ENCODE measurements at regions not wholly inside any gene's neighbourhood (a gene's known extent, or its start where the extent isn't known, plus 50 kb on each side); places are given as distances from the start of the nearest gene placed in this dataset.
"Not testable (repeated sequence)": the region's sequence is repeated elsewhere in the genome, so short reads cannot be mapped to it uniquely, and the experiment has no call there.

- DNase-seq: not testable (repeated sequence)
Observed at GRCh38 chr21:13907385-13907784, 297.8 kb downstream of the POTED start.

GRCh38 chr21:13896596-13897247 is 287.1 kb downstream of the POTED start:
- not testable (repeated sequence) for DNase-seq

- not testable (repeated sequence) for DNase-seq
Observed at GRCh38 chr21:13893617-13894016, 284.0 kb downstream of the POTED start.

- not testable (repeated sequence) for DNase-seq
Observed at GRCh38 chr21:13893025-13893424, 283.4 kb downstream of the POTED start.

- not testable (repeated sequence) for DNase-seq
Observed at GRCh38 chr21:13892146-13892751, 282.7 kb downstream of the POTED start.

GRCh38 chr21:13889176-13889575 is 279.6 kb downstream of the POTED start:
- not testable (repeated sequence) for DNase-seq

GRCh38 chr21:13883641-13884395 is 274.2 kb downstream of the POTED start:
- DNase-seq: not testable (repeated sequence)

GRCh38 chr21:13877503-13877902 is 267.9 kb downstream of the POTED start:
- not testable (repeated sequence) for DNase-seq

- not testable (repeated sequence) for DNase-seq
Observed at GRCh38 chr21:13876999-13877398, 267.4 kb downstream of the POTED start.

- DNase-seq: not testable (repeated sequence)
Observed at GRCh38 chr21:13874001-13874400, 264.4 kb downstream of the POTED start.

GRCh38 chr21:13854638-13855037 is 245.1 kb downstream of the POTED start:
- DNase-seq: no peak

- DNase-seq: not testable (repeated sequence)
Observed at GRCh38 chr21:13850808-13851207, 241.2 kb downstream of the POTED start.

- not testable (repeated sequence) for DNase-seq
Observed at GRCh38 chr21:13849489-13849888, 239.9 kb downstream of the POTED start.

- not testable (repeated sequence) for DNase-seq
Observed at GRCh38 chr21:13846718-13847117, 237.1 kb downstream of the POTED start.

GRCh38 chr21:13844574-13844973 is 235.0 kb downstream of the POTED start:
- DNase-seq: not testable (repeated sequence)

GRCh38 chr21:13843081-13843480 is 233.5 kb downstream of the POTED start:
- not testable (repeated sequence) for DNase-seq

- not testable (repeated sequence) for DNase-seq
Observed at GRCh38 chr21:13827666-13828065, 218.1 kb downstream of the POTED start.

- DNase-seq: no peak
Observed at GRCh38 chr21:13827201-13827600, 217.6 kb downstream of the POTED start.

GRCh38 chr21:13826511-13826910 is 216.9 kb downstream of the POTED start:
- not testable (repeated sequence) for DNase-seq

GRCh38 chr21:13825218-13825778 is 215.7 kb downstream of the POTED start:
- not testable (repeated sequence) for DNase-seq

- not testable (repeated sequence) for DNase-seq
Observed at GRCh38 chr21:13820286-13820685, 210.7 kb downstream of the POTED start.

- not testable (repeated sequence) for DNase-seq
Observed at GRCh38 chr21:13812191-13812590, 202.6 kb downstream of the POTED start.

GRCh38 chr21:13810559-13810958 is 201.0 kb downstream of the POTED start:
- not testable (repeated sequence) for DNase-seq
